BJ (cell line): ENCODE measurements at regions not wholly inside any gene's neighbourhood (a gene's known extent, or its start where the extent isn't known, plus 50 kb on each side); places are given as distances from the start of the nearest gene placed in this dataset.
"Not testable (repeated sequence)": the region's sequence is repeated elsewhere in the genome, so short reads cannot be mapped to it uniquely, and the experiment has no call there.

Experiments
- CTCF ChIA-PET: fragments of 350-600 bp; formaldehyde crosslinking; extraction: SDS; loops from one replicate; lab custom pipeline; 2021; ENCODE audit warnings: antibody characterized with exemption, inconsistent platforms; lab: Yijun Ruan, JAX
- POLR2A ChIA-PET: fragments of 300-600 bp; sonication (Branson Sonifier 250); formaldehyde crosslinking; extraction: SDS; loops from one replicate; lab custom pipeline; 2021; ENCODE audit warnings: antibody characterized with exemption; lab: Charles Lee
- DNase-seq: peaks from one replicate; pipeline ENCODE4 v3.0.0-alpha.2; 2011; ENCODE audit warnings: low read depth
- H3K27me3 ChIP-seq: 2 replicates; pipeline ENCODE4 v1.6.0; 2011; ENCODE audit warnings: low read length; ENCODE audit not compliant: control insufficient read depth, insufficient read depth
- H3K36me3 ChIP-seq: 2 replicates; pipeline ENCODE4 v1.5.1; 2011; ENCODE audit warnings: low read length; ENCODE audit not compliant: control insufficient read depth, insufficient read depth
- H3K4me3 ChIP-seq: 2 replicates; pipeline ENCODE4 v1.5.1; 2011; ENCODE audit warnings: low read depth, mild to moderate bottlenecking, control low read depth, low read length
- CTCF ChIP-seq: IDR thresholded peaks from 2 replicates; pipeline ENCODE4 v1.5.1; 2011; ENCODE audit warnings: low read depth, mild to moderate bottlenecking, control low read depth, inconsistent platforms, low read length, moderate library complexity; ENCODE audit not compliant: insufficient read depth

DNA sequence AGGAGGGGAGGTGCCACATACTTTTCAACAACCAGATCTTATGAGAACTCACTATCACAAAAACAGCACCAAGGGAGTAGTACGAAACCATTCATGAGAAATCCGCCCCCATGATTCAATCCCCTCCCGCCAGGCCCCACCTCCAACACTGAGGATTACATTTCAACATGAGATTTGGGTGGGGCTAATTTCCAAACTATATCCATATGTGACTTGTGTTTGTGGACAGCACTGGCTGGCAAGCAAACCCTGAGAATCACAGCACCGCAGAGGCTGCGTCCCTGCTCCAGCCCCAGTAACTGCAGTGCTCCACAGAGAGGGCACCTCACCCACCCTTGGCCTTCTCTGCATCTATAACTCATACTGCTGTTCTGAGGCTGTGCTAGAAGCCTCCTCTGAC lies 211.2 kb upstream of the PODXL start:
- H3K27me3 ChIP-seq, result no peaks in the 10 kb centered on the region
- no peak for DNase-seq
- POLR2A ChIA-PET, result no interaction called here

GRCh38 chr7:131765575-131765974 lies 209.1 kb upstream of the PODXL start:
- Histone ChIP-seq H3K27me3 (no peaks in the 10 kb centered on the region), H3K36me3 (no peaks in the 10 kb centered on the region), H3K4me3 (no peak overlapping the region)
- ChIA-PET CTCF (interaction anchor here (0.8 to 0.9 kb wide), 2 partner anchors 9 to 94 kb away, joined by 3 read pairs; no protein-coding TSS in a partner anchor), POLR2A (no interaction called here)
- TF ChIP-seq CTCF, result no peak
- no peak for DNase-seq

More for the DNA sequence above, 211.2 kb upstream of the PODXL start:
- Histone ChIP-seq H3K4me3 (no peak overlapping the region), H3K36me3 (no peaks in the 10 kb centered on the region)
- CTCF ChIA-PET, result no interaction called here
- TF ChIP-seq CTCF, result no peak

DNA sequence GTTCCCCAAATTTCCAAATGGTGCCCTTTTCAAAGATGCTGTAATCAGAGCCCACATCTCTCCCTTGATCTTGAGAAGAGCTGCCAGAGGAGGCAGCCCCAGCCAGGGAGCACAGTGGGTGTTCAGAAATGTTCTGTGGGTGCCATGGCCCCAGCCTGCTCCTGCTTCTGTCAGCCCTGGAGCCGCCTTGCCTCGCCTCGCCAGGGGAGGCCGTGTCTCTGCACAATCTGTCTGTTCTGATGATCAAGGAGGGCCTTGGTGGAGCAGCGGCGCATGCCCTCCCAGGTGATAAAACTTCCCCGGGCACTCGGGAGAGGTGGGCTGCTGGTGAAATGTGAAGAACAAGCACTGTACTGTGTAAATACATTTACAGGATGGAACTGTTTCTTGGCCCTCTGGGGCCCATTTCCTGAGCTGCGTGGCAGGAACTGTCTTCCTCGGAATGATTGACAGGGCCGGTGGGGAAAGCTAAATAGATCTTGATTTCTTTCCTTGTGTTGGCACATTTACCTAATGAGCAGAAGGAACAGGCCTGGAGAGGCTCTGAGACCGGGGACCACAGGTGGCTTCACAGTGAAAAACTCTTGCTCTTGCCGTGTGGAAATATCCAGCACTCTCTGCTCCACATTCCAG lies 207.8 kb upstream of the PODXL start:
- TF ChIP-seq CTCF, result no peak
- Histone ChIP-seq H3K4me3 (no peak overlapping the region), H3K36me3 (no peaks in the 10 kb centered on the region), H3K27me3 (no peaks in the 10 kb centered on the region)
- POLR2A ChIA-PET, result no interaction called here
- DNase-seq, result no peak
- CTCF ChIA-PET, result no interaction called here

DNA sequence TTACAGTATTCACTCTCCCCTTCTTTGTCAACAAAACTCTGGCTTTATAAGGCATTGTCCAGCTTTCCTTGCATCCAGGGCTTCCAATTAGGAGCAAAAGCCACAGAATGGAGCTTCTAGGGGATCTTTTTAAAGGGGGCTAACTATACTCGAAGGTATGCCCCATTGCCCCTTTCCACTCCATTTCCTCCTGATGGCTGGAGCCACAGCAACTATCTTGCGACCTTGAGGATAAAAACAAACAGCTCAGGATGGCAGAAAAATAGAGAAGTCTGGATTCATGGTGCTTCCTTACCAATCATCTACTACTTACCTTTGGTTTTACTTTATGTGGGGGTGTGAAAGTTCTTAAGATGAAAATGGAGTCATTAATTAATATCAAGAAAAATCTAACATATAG lies 206.3 kb upstream of the PODXL start:
- no peak for TF ChIP-seq CTCF
- no peaks in the 10 kb centered on the region for H3K36me3 ChIP-seq
- H3K4me3 ChIP-seq, result no peak overlapping the region
- H3K27me3 ChIP-seq, result no peaks in the 10 kb centered on the region
- CTCF ChIA-PET, result no interaction called here
- POLR2A ChIA-PET, result no interaction called here
- no peak for DNase-seq

GRCh38 chr7:131755801-131756200 lies 199.4 kb upstream of the PODXL start:
- H3K36me3 ChIP-seq, H3K4me3 ChIP-seq, H3K27me3 ChIP-seq, DNase-seq, POLR2A ChIA-PET: not testable (repeated sequence)
- CTCF ChIA-PET, result interaction anchor here (1.0 kb wide), 1 partner anchor 10 kb away, joined by 3 read pairs; no protein-coding TSS in a partner anchor
